Prostate gland (tissue), 2 donors: ENCODE measurements at regions not wholly inside any gene's neighbourhood (a gene's known extent, or its start where the extent isn't known, plus 50 kb on each side); places are given as distances from the start of the nearest gene placed in this dataset.

ENCODE experiments used
- DNase-seq: peaks from one replicate; pipeline ENCODE4 v3.0.0-alpha.2; 2019; ENCODE audit warnings: low spot score
- H3K27ac ChIP-seq, 2 donors: fragments of 200-600 bp; sonication (generic); 2 replicates each; pipeline ENCODE4 v1.5.1; 2017 to 2019
- H3K27me3 ChIP-seq: fragments of 200-600 bp; sonication (generic); replicated peaks from 2 replicates; pipeline ENCODE4 v1.5.1; 2019; ENCODE audit not compliant: insufficient read depth
- H3K36me3 ChIP-seq, 2 donors: fragments of 200-600 bp; sonication (generic); 1 replicate in 1 of 2; 2 replicates in 1 of 2; pipeline versions ENCODE4 v1.5.1 to v1.8.1; 2017 to 2019
- H3K4me1 ChIP-seq: fragments of 200-600 bp; sonication (generic); replicated peaks from 2 replicates; pipeline ENCODE4 v1.5.1; 2019
- H3K4me3 ChIP-seq, 2 donors: fragments of 200-600 bp; sonication (generic); 2 replicates each; pipeline ENCODE4 v1.5.1; 2017 to 2019
- H3K9me3 ChIP-seq: fragments of 200-600 bp; sonication (generic); 2 replicates; pipeline ENCODE4 v1.5.1; 2017
- CTCF ChIP-seq, 4 experiments: fragments of 200-600 bp in 2 of 4; fragments of 450-650 bp in 2 of 4; sonication (generic) in 2 of 4; IDR thresholded peaks; 1 replicate in 3 of 4; 2 replicates in 1 of 4; pipeline ENCODE4 v1.5.1; 2016 to 2019; ENCODE audit warnings: antibody characterized with exemption in 4 of 4, mild to moderate bottlenecking in 2 of 4, moderate library complexity in 2 of 4
- POLR2A ChIP-seq: fragments of 450-650 bp; IDR thresholded peaks from one replicate; pipeline ENCODE4 v1.6.1; 2016; ENCODE audit warnings: antibody characterized with exemption, mild to moderate bottlenecking
- POLR2AphosphoS5 ChIP-seq: sonication (generic); formaldehyde crosslinking; IDR thresholded peaks from one replicate; pipeline ENCODE4 v1.6.1; 2017; ENCODE audit warnings: antibody characterized with exemption
- WGBS: methylation state at CpG from one replicate; pipeline ENCODE4 v1.1.5; 2018; 5-methylcytosine and 5-hydroxymethylcytosine counted together
- intact Hi-C: fragments of 100-400 bp; cut with DNase I; formaldehyde crosslinking; loops from one replicate; pipeline ENCODE4 v1.14.2; 2022

- intact Hi-C loops, result no loop called here
- WGBS, result 42% methylated on average over 3 of the region's 3 CpGs
- H3K4me1 ChIP-seq, result no peaks in the 10 kb centered on the region
- no peak for TF ChIP-seq CTCF (IDR thresholded peaks at IDR 0.05)
- TF ChIP-seq POLR2A, result no peak
- no peak for TF ChIP-seq POLR2AphosphoS5
- H3K4me3 ChIP-seq, result no peak overlapping the region
- no peaks in the 10 kb centered on the region for H3K9me3 ChIP-seq
- H3K36me3 ChIP-seq, result no peaks in the 10 kb centered on the region
- H3K27me3 ChIP-seq, result no peaks in the 10 kb centered on the region
- H3K27ac ChIP-seq, result no peak overlapping the region
- no peak for DNase-seq
Observed at GRCh38 chr2:176885001-176885643, 327.5 kb upstream of the HNRNPA3 start.

GRCh38 chr2:176885661-176886060, 326.9 kb upstream of the HNRNPA3 start:
- Histone ChIP-seq H3K36me3 (no peaks in the 10 kb centered on the region), H3K27me3 (no peaks in the 10 kb centered on the region), H3K4me3 (no peak overlapping the region), H3K4me1 (no peaks in the 10 kb centered on the region), H3K9me3 (no peaks in the 10 kb centered on the region), H3K27ac (no peak overlapping the region)
- no peak for TF ChIP-seq POLR2AphosphoS5
- no peak for TF ChIP-seq CTCF (IDR thresholded peaks at IDR 0.05)
- TF ChIP-seq POLR2A, result no peak
- intact Hi-C loops, result no loop called here
- 39% methylated on average over 2 of the region's 2 CpGs for WGBS
- no peak for DNase-seq

GRCh38 chr2:176891105-176891504, 321.5 kb upstream of the HNRNPA3 start:
- H3K4me1 ChIP-seq, result no peaks in the 10 kb centered on the region
- WGBS, result 45% methylated on average over 4 of the region's 4 CpGs
- peaks cover 1% of the 10 kb centered on the region for H3K27me3 ChIP-seq
- intact Hi-C loops, result no loop called here
- no peak for DNase-seq
- H3K27ac ChIP-seq, result no peak overlapping the region
- H3K4me3 ChIP-seq, result no peak overlapping the region
- TF ChIP-seq CTCF (IDR thresholded peaks at IDR 0.05), result no peak
- no peak for TF ChIP-seq POLR2A
- TF ChIP-seq POLR2AphosphoS5, result no peak
- no peaks in the 10 kb centered on the region for H3K36me3 ChIP-seq
- H3K9me3 ChIP-seq, result no peaks in the 10 kb centered on the region

- peaks cover 1% of the 10 kb centered on the region for H3K27me3 ChIP-seq
- H3K27ac ChIP-seq, result no peak overlapping the region
- no peaks in the 10 kb centered on the region for H3K36me3 ChIP-seq
- no peak for DNase-seq
- WGBS, result 33% methylated on average over 1 of the region's 1 CpG
- H3K4me1 ChIP-seq, result no peaks in the 10 kb centered on the region
- intact Hi-C loops, result no loop called here
- no peaks in the 10 kb centered on the region for H3K9me3 ChIP-seq
- TF ChIP-seq POLR2AphosphoS5 (no peak), CTCF (IDR thresholded peaks at IDR 0.05) (no peak), POLR2A (no peak)
- no peak overlapping the region for H3K4me3 ChIP-seq
Observed at GRCh38 chr2:176891857-176892256, 320.7 kb upstream of the HNRNPA3 start.

- Histone ChIP-seq H3K27me3 (peaks cover 1% of the 10 kb centered on the region), H3K4me1 (no peaks in the 10 kb centered on the region), H3K9me3 (no peaks in the 10 kb centered on the region), H3K27ac (no peak overlapping the region), H3K36me3 (no peaks in the 10 kb centered on the region), H3K4me3 (no peak overlapping the region)
- no peak for DNase-seq
- TF ChIP-seq POLR2A, result no peak
- no peak for TF ChIP-seq POLR2AphosphoS5
- no peak for TF ChIP-seq CTCF (IDR thresholded peaks at IDR 0.05)
- intact Hi-C loops, result no loop called here
- WGBS, result 68% methylated on average over 2 of the region's 2 CpGs
Observed at GRCh38 chr2:176892676-176893226, 319.8 kb upstream of the HNRNPA3 start.
